Muscle of back (tissue), 3 donors: ENCODE measurements at regions not wholly inside any gene's neighbourhood (a gene's known extent, or its start where the extent isn't known, plus 50 kb on each side); places are given as distances from the start of the nearest gene placed in this dataset.
A peak's percentile ranks its signal among the peaks of the same experiment; 100 is the strongest.

Experiments used
- DNase-seq, 3 donors: peaks; one replicate each; pipeline versions ENCODE4 v3.0.0 to v3.0.0-alpha.2; 2013

- peak in 1 of 3 donors; percentile 41 for DNase-seq
Observed at GRCh38 chr13:105979131-105980011, 556.1 kb downstream of the EFNB2 start.

GRCh38 chr13:105974380-105974779, 561.1 kb downstream of the EFNB2 start:
- no peak for DNase-seq

- DNase-seq, result peak in 2 of 3 donors; percentile 23 to 50
Observed at GRCh38 chr13:105972811-105973590, 562.5 kb downstream of the EFNB2 start.

- DNase-seq, result peak in 1 of 3 donors; percentile 51
Observed at GRCh38 chr13:105972306-105972721, 563.1 kb downstream of the EFNB2 start.

- no peak for DNase-seq
Observed at GRCh38 chr13:105971738-105972137, 563.7 kb downstream of the EFNB2 start.

GRCh38 chr13:105971312-105971711, 564.1 kb downstream of the EFNB2 start:
- DNase-seq, result no peak

GRCh38 chr13:105969761-105970160, 565.7 kb downstream of the EFNB2 start:
- peak in 1 of 3 donors; percentile 43 for DNase-seq

- DNase-seq, result no peak
Observed at GRCh38 chr13:105965910-105966309, 569.6 kb downstream of the EFNB2 start.

GRCh38 chr13:105962080-105962479, 573.4 kb downstream of the EFNB2 start:
- DNase-seq, result no peak

- DNase-seq, result no peak
Observed at GRCh38 chr13:105961438-105961837, 574.0 kb downstream of the EFNB2 start.

GRCh38 chr13:105960326-105960725, 575.1 kb downstream of the EFNB2 start:
- DNase-seq, result no peak

- no peak for DNase-seq
Observed at GRCh38 chr13:105959876-105960275, 575.6 kb downstream of the EFNB2 start.

- DNase-seq, result peak in 1 of 3 donors; percentile 18
Observed at GRCh38 chr13:105957769-105958438, 577.6 kb downstream of the EFNB2 start.

- peak in 1 of 3 donors; percentile 43 for DNase-seq
Observed at GRCh38 chr13:105956921-105957320, 578.5 kb downstream of the EFNB2 start.

GRCh38 chr13:105952973-105953290, 582.5 kb downstream of the EFNB2 start:
- DNase-seq, result peak in 1 of 3 donors; percentile 54

- DNase-seq, result no peak
Observed at GRCh38 chr13:105952233-105952972, 583.1 kb downstream of the EFNB2 start.

- DNase-seq, result no peak
Observed at GRCh38 chr13:105948143-105948542, 587.3 kb downstream of the EFNB2 start.

GRCh38 chr13:105940882-105941281, 594.6 kb downstream of the EFNB2 start:
- DNase-seq, result no peak

GRCh38 chr13:105937451-105937850, 598.0 kb downstream of the EFNB2 start:
- DNase-seq, result no peak

- peak in 1 of 3 donors; percentile 32 for DNase-seq
Observed at GRCh38 chr13:105936816-105937215, 598.6 kb downstream of the EFNB2 start.

GRCh38 chr13:105929505-105929904, 606.0 kb downstream of the EFNB2 start:
- no peak for DNase-seq

GRCh38 chr13:105928901-105929300, 606.6 kb downstream of the EFNB2 start:
- DNase-seq, result no peak
